Activated T-helper 1 cell treated with anti-CD3 and anti-CD28 coated beads, Interleukin-12 subunit alpha, Interleukin-12 subunit beta, Interleukin-2, Interleukin-4 antibody, amounts not matched to agents 30 ng/mL and 10 ng/mL and 1 ng/mL, durations not matched to agents 14 hours and 24 hours and 36 hours (primary cell): ENCODE measurements at regions not wholly inside any gene's neighbourhood (a gene's known extent, or its start where the extent isn't known, plus 50 kb on each side); places are given as distances from the start of the nearest gene placed in this dataset.

Experiments
- DNase-seq: peaks from one replicate; pipeline ENCODE4 v3.0.0; 2021; ENCODE audit warnings: low spot score
- H3K27ac Mint-ChIP-seq: one replicate; pipeline ENCODE4 v1.8.0; 2021; ENCODE audit warnings: mild to moderate bottlenecking, mixed read lengths
- H3K27me3 Mint-ChIP-seq: one replicate; pipeline ENCODE4 v1.8.0; 2022; ENCODE audit warnings: mild to moderate bottlenecking, moderate library complexity, mixed read lengths; ENCODE audit not compliant: insufficient read depth
- H3K36me3 Mint-ChIP-seq: one replicate; pipeline ENCODE4 v1.8.0; 2021; ENCODE audit warnings: low read depth, mixed read lengths
- H3K4me1 Mint-ChIP-seq: one replicate; pipeline ENCODE4 v1.8.0; 2021; ENCODE audit warnings: low read depth, mixed read lengths
- H3K4me3 Mint-ChIP-seq: one replicate; pipeline ENCODE4 v1.8.0; 2021; ENCODE audit warnings: mild to moderate bottlenecking, moderate library complexity, mixed read lengths
- H3K9me3 Mint-ChIP-seq: one replicate; pipeline ENCODE4 v1.8.0; 2021; ENCODE audit warnings: mixed read lengths
- intact Hi-C: fragments of 100-400 bp; cut with micrococcal nuclease; formaldehyde crosslinking; loops from one replicate; pipeline ENCODE4 v1.15.1; 2024

- no peak for DNase-seq
- Mint-ChIP-seq H3K36me3 (no peaks in the 10 kb centered on the region), H3K4me3 (no peak overlapping the region), H3K9me3 (no peaks in the 10 kb centered on the region), H3K27ac (no peak overlapping the region), H3K4me1 (no peaks in the 10 kb centered on the region), H3K27me3 (no peaks in the 10 kb centered on the region)
- intact Hi-C loops = no loop called here
These were observed 548.8 kb upstream of the EPHA7 start for GRCh38 chr6:93968126-93968525.

- Mint-ChIP-seq H3K36me3 (no peaks in the 10 kb centered on the region), H3K4me1 (no peaks in the 10 kb centered on the region), H3K4me3 (no peak overlapping the region), H3K9me3 (no peaks in the 10 kb centered on the region), H3K27ac (no peak overlapping the region), H3K27me3 (no peaks in the 10 kb centered on the region)
- intact Hi-C loops = no loop called here
- no peak for DNase-seq
These were observed 545.6 kb upstream of the EPHA7 start for GRCh38 chr6:93964926-93965325.

- Mint-ChIP-seq H3K4me1 (no peaks in the 10 kb centered on the region), H3K27me3 (no peaks in the 10 kb centered on the region), H3K4me3 (no peak overlapping the region), H3K36me3 (no peaks in the 10 kb centered on the region), H3K27ac (no peak overlapping the region), H3K9me3 (no peaks in the 10 kb centered on the region)
- intact Hi-C loops = no loop called here
- DNase-seq = no peak
These were observed 545.0 kb upstream of the EPHA7 start for GRCh38 chr6:93964321-93964720.

GRCh38 chr6:93962566-93962965 is 543.2 kb upstream of the EPHA7 start:
- no peaks in the 10 kb centered on the region for H3K36me3 Mint-ChIP-seq
- no peaks in the 10 kb centered on the region for H3K9me3 Mint-ChIP-seq
- H3K4me3 Mint-ChIP-seq = no peak overlapping the region
- no peaks in the 10 kb centered on the region for H3K4me1 Mint-ChIP-seq
- H3K27ac Mint-ChIP-seq = no peak overlapping the region
- intact Hi-C loops = no loop called here
- H3K27me3 Mint-ChIP-seq = no peaks in the 10 kb centered on the region
- no peak for DNase-seq

- Mint-ChIP-seq H3K36me3 (no peaks in the 10 kb centered on the region), H3K4me3 (no peak overlapping the region), H3K27ac (no peak overlapping the region), H3K4me1 (no peaks in the 10 kb centered on the region), H3K9me3 (no peaks in the 10 kb centered on the region), H3K27me3 (no peaks in the 10 kb centered on the region)
- no peak for DNase-seq
- intact Hi-C loops = no loop called here
These were observed 535.2 kb upstream of the EPHA7 start for GRCh38 chr6:93954584-93954983.

GRCh38 chr6:93943661-93944060 is 524.3 kb upstream of the EPHA7 start:
- no peaks in the 10 kb centered on the region for H3K4me1 Mint-ChIP-seq
- H3K9me3 Mint-ChIP-seq = no peaks in the 10 kb centered on the region
- H3K36me3 Mint-ChIP-seq = no peaks in the 10 kb centered on the region
- no peaks in the 10 kb centered on the region for H3K27me3 Mint-ChIP-seq
- no peak overlapping the region for H3K4me3 Mint-ChIP-seq
- no peak overlapping the region for H3K27ac Mint-ChIP-seq
- no peak for DNase-seq
- intact Hi-C loops = no loop called here

- intact Hi-C loops = no loop called here
- Mint-ChIP-seq H3K4me1 (no peaks in the 10 kb centered on the region), H3K27ac (no peak overlapping the region), H3K4me3 (no peak overlapping the region), H3K9me3 (no peaks in the 10 kb centered on the region), H3K36me3 (no peaks in the 10 kb centered on the region), H3K27me3 (no peaks in the 10 kb centered on the region)
- DNase-seq = no peak
These were observed 521.0 kb upstream of the EPHA7 start for GRCh38 chr6:93940381-93940780.

GRCh38 chr6:93932175-93932574 is 512.8 kb upstream of the EPHA7 start:
- no peaks in the 10 kb centered on the region for H3K4me1 Mint-ChIP-seq
- no peaks in the 10 kb centered on the region for H3K9me3 Mint-ChIP-seq
- intact Hi-C loops = no loop called here
- H3K27ac Mint-ChIP-seq = no peak overlapping the region
- no peak for DNase-seq
- no peak overlapping the region for H3K4me3 Mint-ChIP-seq
- H3K36me3 Mint-ChIP-seq = no peaks in the 10 kb centered on the region
- H3K27me3 Mint-ChIP-seq = no peaks in the 10 kb centered on the region

- H3K36me3 Mint-ChIP-seq = no peaks in the 10 kb centered on the region
- H3K27me3 Mint-ChIP-seq = no peaks in the 10 kb centered on the region
- intact Hi-C loops = no loop called here
- no peak for DNase-seq
- no peak overlapping the region for H3K4me3 Mint-ChIP-seq
- no peaks in the 10 kb centered on the region for H3K9me3 Mint-ChIP-seq
- H3K27ac Mint-ChIP-seq = no peak overlapping the region
- no peaks in the 10 kb centered on the region for H3K4me1 Mint-ChIP-seq
These were observed 508.4 kb upstream of the EPHA7 start for GRCh38 chr6:93927731-93928130.

GRCh38 chr6:93919365-93919764 is 500.0 kb upstream of the EPHA7 start:
- intact Hi-C loops = no loop called here
- Mint-ChIP-seq H3K27me3 (no peaks in the 10 kb centered on the region), H3K4me3 (no peak overlapping the region), H3K4me1 (no peaks in the 10 kb centered on the region), H3K9me3 (no peaks in the 10 kb centered on the region), H3K27ac (no peak overlapping the region), H3K36me3 (no peaks in the 10 kb centered on the region)
- no peak for DNase-seq

- H3K27me3 Mint-ChIP-seq = no peaks in the 10 kb centered on the region
- H3K36me3 Mint-ChIP-seq = no peaks in the 10 kb centered on the region
- H3K4me3 Mint-ChIP-seq = no peak overlapping the region
- no peaks in the 10 kb centered on the region for H3K4me1 Mint-ChIP-seq
- no peak overlapping the region for H3K27ac Mint-ChIP-seq
- no peak for DNase-seq
- intact Hi-C loops = no loop called here
- no peaks in the 10 kb centered on the region for H3K9me3 Mint-ChIP-seq
These were observed 498.9 kb upstream of the EPHA7 start for GRCh38 chr6:93918258-93918657.

- no peak for DNase-seq
- Mint-ChIP-seq H3K27me3 (no peaks in the 10 kb centered on the region), H3K9me3 (no peaks in the 10 kb centered on the region), H3K4me3 (no peak overlapping the region), H3K27ac (no peak overlapping the region), H3K4me1 (no peaks in the 10 kb centered on the region), H3K36me3 (no peaks in the 10 kb centered on the region)
- intact Hi-C loops = no loop called here
These were observed 497.9 kb upstream of the EPHA7 start for GRCh38 chr6:93917216-93917615.

GRCh38 chr6:93916716-93917115 is 497.4 kb upstream of the EPHA7 start:
- intact Hi-C loops = no loop called here
- Mint-ChIP-seq H3K9me3 (no peaks in the 10 kb centered on the region), H3K27ac (no peak overlapping the region), H3K27me3 (no peaks in the 10 kb centered on the region), H3K4me3 (no peak overlapping the region), H3K4me1 (no peaks in the 10 kb centered on the region), H3K36me3 (no peaks in the 10 kb centered on the region)
- DNase-seq = no peak

- Mint-ChIP-seq H3K27me3 (no peaks in the 10 kb centered on the region), H3K27ac (no peak overlapping the region), H3K4me3 (no peak overlapping the region), H3K4me1 (no peaks in the 10 kb centered on the region), H3K36me3 (no peaks in the 10 kb centered on the region), H3K9me3 (no peaks in the 10 kb centered on the region)
- intact Hi-C loops = no loop called here
- no peak for DNase-seq
These were observed 496.6 kb upstream of the EPHA7 start for GRCh38 chr6:93915961-93916360.
